Loucy (cell line): ENCODE measurements at regions not wholly inside any gene's neighbourhood (a gene's known extent, or its start where the extent isn't known, plus 50 kb on each side); places are given as distances from the start of the nearest gene placed in this dataset.

Source experiments
- EZH2phosphoT487 ChIP-seq: fragments of 200-600 bp; IDR thresholded peaks from 2 replicates; pipeline ENCODE4 v1.6.1; 2018; ENCODE audit warnings: antibody characterized with exemption, mild to moderate bottlenecking, moderate library complexity, borderline replicate concordance
- TF ChIP-seq, protein P1 (sequence below): fragments of 200-600 bp; sonication (generic); conservative IDR thresholded peaks from 2 replicates; pipeline ENCODE4 v1.5.1; 2014; ENCODE audit warnings: mild to moderate bottlenecking, antibody characterized with exemption, low read length

DNA sequence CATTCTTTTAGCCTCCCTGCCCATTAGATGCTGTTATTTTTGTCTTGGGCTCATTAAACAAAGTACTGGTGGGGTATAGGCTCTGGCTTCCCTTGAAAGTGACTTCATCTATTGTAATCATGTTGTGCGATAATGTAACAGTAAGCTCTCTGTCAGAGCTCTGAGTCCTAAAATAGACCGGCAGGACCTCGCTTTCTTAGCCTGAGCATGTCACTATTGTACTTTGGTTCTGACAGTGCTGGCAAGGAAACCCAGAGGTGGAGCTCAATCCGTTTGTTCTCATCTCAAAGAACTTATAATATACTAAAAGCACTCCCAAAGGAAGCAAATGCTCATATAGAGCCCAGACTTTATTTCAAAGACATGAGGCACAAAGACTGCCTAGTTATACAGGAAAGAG is 339.1 kb upstream of the CCNH start:
- TF ChIP-seq, protein P1, sequence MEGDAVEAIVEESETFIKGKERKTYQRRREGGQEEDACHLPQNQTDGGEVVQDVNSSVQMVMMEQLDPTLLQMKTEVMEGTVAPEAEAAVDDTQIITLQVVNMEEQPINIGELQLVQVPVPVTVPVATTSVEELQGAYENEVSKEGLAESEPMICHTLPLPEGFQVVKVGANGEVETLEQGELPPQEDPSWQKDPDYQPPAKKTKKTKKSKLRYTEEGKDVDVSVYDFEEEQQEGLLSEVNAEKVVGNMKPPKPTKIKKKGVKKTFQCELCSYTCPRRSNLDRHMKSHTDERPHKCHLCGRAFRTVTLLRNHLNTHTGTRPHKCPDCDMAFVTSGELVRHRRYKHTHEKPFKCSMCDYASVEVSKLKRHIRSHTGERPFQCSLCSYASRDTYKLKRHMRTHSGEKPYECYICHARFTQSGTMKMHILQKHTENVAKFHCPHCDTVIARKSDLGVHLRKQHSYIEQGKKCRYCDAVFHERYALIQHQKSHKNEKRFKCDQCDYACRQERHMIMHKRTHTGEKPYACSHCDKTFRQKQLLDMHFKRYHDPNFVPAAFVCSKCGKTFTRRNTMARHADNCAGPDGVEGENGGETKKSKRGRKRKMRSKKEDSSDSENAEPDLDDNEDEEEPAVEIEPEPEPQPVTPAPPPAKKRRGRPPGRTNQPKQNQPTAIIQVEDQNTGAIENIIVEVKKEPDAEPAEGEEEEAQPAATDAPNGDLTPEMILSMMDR: no peak
- no peak for TF ChIP-seq EZH2phosphoT487
